HG03139 (cell line): ENCODE measurements at regions not wholly inside any gene's neighbourhood (a gene's known extent, or its start where the extent isn't known, plus 50 kb on each side); places are given as distances from the start of the nearest gene placed in this dataset.
"Not testable (repeated sequence)": the region's sequence is repeated elsewhere in the genome, so short reads cannot be mapped to it uniquely, and the experiment has no call there.

Experiments
- ATAC-seq: cut with Tn5 transposase; IDR thresholded peaks from one replicate; pipeline ENCODE4 v1.9.1; 2021; ENCODE audit not compliant: unreplicated experiment

DNA sequence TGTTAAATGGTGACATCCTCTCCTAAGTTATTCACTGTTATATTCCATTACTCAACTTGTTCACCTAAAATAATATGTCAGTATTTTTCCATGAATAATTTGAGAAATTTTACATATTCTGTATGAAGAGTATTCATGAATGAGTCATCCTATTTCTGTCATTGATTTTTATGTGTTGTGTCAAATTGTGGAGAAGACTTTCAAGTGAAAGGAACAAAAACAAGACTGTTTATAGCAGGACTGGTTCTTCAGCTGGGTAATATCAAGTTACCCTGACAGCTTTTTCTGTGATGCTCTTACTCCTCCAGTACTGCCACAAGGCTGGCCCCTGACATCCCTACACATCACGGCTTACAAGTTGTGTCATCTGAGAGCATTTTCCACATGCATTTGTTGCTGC is 847.7 kb downstream of the NCAM2 start:
- ATAC-seq: no peak

DNA sequence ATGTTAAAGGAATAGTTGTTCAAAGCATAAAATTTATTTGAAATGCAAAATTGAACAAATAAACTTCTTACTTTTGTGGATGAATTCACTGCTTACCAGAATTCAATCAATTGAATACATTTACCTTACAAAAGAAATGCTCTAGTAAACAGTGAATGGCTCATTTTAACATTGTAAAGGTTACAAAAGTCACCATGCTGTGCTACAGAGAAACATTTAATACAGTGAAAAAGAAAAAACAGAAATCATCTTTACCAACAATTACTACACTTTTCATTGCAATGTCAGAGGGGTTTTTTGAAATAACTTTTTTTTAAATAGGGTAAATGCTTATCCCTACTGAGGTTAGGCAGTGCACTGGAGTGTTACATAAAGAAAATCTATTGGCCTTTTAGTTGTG is 853.0 kb downstream of the NCAM2 start:
- no peak for ATAC-seq

DNA sequence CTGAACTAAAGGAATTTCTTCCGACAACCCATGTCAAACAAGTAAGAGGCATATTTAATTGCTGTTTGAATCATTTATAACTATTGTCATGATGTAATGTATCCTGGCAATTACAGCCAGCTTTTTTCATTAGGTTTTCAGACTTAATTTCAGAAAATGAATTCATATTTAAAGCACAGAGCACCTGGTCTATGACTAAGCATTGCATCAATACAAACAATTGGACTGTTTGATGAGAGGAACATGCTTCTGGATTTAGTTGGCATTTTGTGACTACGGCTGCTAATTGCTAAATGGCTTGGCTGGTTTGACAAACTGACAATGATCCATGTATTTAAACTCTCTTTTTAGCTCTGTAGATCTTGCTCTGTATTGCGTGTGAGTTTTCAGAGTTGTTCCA is 853.4 kb downstream of the NCAM2 start:
- ATAC-seq: no peak

DNA sequence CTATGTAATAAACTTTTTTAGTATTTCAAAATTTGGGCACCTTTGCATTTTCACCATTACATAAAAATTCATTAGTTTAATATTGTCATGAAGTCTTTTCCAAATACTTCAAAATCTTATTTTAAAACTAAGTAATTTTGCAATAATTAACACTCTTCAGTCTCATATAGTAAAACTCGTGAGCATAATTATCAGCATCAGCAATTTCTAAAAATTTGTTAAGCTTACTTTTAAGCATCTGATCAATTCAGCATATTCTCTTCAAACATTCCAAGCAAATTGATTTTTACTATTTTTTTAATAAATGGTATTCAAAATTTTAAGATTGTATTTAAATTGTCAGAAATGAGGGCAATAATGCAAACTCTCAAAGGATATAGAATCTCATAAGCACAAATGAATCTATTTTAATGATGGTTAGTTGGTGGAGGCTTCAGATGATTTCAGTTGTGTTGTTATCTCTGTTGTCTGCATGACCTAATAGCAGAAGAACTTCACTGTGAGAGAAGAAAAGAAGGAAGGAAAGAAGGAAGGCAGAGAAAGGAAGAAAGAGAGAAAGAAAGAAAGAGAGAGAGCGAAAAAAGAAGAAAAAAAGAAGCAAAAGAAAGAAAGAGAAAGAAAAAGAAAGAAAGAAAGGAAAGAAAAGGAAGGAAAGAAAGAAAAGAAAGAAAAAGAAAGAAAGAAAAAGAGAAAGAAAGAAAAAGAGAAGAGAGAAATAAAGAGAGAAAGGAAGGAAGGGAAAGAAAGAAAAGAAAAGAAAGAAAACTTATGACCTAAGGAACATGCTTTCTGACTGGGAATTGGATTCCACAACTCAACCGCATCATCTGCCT is 860.5 kb downstream of the NCAM2 start:
- ATAC-seq: no peak

DNA sequence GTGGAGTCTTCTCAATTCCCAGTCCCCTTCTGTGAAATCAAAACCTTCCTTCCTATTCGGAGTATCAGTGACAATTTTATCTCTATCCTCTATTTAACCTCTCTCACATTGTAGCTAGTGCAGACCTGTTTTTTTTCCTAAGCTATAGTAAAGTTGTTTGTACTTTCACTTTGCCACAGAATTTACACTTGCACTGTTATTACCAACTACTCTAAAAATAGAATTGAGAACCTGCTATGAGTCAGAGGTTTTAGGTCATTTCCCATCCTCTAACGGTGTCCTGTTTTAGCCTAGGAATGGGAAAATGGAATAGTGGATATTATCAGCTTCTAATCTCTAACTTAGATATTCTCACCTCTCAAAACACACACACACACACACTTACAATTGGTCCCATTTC is 862.7 kb downstream of the NCAM2 start:
- ATAC-seq: no peak

DNA sequence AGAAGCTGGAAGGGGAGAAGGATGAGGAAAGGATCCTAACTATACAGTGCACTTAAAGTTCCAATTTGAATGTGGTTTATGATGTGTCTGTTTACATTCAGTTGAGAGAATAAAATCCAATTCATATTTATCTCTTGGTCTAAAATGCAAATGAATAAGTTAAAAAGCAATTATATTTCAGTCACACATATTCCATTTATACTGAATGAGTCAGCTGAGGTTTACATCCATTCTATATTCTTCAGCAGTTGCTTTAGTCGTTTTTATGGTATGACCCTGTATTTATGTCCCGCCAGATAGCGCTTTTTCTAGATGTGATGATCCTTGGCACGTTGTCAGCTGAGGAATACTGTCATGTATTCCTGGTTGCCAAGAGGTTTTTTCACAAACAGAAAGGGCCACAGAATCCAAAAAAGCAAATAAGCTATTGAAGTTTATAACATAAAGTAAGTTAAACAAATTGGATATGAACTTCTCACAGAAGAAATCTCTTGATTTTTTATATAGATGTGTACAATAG is 866.2 kb downstream of the NCAM2 start:
- no peak for ATAC-seq

DNA sequence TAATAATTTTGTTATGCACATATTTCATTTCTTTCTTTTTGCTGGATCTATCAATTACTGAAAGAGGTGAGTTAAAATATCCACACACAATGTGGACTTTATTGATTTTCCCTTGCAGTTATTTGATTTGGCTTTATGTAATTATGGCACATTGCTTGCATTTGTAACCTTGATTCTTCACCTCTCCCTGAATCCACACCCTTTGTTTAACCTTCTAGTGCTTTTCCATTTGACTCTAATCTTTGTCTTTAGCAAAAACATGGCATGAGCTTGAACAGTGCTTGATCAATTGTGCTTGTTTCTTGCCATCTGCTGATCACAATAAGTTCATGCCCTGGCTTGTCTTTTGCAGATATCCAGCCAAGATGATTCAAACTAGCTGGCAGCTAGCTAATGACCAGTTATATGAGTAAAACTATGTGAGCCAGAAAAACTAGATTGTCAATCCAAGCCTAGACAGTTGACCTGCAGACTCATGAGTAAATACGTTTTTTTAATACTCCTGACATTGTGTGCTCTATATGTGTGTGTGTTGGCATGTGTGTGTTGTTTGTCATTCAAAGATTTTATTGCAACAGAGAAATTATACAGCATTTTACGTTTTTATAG is 899.2 kb downstream of the NCAM2 start:
- no peak for ATAC-seq

DNA sequence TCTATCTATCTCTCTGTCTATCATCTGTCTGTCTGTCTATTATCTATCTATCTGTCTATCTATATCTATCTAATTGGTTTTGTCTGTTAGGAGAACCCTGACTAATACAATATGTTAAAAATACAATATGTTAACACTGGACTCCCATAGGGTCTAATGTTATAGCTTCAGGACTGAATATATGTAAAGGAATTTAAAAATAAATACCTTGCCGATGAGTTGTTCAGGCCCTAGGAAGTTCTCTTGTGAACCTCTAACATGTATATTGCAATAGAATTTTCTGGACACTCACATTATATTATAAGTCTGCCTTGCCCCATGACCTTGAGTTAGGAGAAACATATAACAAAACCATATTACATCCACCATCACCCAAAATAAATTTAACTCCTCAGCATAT is 900.6 kb downstream of the NCAM2 start:
- ATAC-seq: no peak

DNA sequence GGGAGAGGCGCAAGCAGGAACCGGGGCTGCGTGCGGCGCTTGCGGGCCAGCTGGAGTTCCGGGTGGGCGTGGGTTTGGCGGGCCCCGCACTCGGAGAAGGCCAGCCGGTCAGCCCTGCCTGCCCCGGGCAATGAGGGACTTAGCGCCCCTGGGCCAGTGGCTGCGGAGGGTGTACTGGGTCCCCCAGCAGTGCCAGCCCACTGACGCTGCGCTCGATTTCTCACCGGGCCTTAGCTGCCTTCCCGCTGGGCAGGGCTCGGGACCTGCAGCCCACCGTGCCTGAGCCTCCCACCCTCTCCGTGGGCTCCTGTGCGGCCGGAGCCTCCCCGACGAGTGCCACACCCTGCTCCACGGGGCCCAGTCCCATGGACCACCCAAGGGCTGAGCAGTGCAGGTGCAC is 904.2 kb downstream of the NCAM2 start:
- ATAC-seq: not testable (repeated sequence)

DNA sequence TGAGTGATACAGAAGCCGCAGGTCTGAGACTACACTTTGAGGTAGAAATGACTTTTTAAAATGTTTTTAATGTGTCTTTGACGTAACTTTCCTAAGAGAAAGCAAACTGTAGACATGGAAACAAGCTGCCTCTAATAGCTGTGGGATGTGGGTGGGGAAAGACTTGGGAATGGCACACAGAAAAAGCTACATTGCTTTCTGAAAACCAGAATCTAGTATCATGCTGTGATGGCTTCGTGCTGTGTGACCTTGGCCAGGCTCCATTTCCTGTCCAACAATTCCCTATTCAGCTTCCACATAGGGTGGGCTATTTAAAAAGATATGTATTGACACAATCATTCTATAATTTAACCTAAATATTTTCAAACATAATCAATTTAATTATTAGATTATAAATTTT is 909.1 kb downstream of the NCAM2 start:
- ATAC-seq: no peak

DNA sequence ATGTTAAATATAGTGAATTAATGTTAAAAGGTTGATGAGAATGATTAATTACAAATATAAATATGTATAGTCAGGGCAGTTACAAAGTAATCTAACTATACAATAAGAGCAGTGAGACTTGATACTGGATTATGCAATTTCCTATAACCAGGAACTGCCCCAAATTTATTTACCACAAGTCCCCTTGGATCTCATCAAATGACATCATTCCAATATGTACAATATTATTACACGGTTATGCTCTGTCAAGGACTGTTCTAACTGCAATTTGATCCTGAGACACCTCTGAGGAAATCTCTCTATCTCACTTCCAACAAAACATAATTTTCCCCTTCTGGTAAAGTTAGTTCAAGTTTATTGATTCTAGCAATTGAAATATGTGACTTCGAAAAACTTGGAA is 917.6 kb downstream of the NCAM2 start:
- no peak for ATAC-seq

DNA sequence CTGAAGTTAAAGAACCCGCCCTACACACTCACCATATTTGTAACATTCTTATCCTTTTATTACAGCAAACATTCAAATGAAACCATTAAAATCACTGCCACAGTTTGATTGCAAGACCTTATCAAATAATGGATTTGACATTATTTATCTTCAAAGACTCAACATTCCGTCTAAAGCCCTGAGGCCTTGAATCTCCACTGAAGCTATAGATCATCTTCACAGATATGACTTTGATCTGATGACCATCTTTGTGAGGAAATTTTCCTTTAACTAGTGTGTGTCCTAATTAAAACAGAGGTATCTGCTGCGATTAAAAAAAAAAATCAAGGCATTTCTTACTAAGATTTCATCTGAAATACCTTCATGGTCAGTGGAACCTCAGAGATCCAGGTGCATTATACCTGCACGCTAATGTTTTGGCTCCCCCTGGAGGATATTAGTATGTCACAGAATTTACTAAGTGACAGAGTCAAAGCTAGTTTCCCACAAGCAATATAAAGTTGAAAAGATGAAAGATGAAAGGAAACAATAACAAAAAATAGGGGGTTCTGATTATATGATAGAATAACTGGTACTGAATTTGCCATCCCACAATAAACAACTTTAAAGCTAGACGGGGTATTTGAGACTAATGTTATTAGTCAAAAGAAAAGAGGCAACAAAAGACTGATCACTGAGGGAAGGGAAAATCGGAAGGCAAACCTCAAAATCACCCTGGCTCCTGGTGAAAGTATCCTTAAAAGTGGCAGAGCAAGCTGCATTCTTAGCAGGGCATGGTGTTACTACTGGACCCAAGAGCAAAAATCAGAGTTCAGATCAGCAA is 923.4 kb downstream of the NCAM2 start:
- ATAC-seq: no peak

DNA sequence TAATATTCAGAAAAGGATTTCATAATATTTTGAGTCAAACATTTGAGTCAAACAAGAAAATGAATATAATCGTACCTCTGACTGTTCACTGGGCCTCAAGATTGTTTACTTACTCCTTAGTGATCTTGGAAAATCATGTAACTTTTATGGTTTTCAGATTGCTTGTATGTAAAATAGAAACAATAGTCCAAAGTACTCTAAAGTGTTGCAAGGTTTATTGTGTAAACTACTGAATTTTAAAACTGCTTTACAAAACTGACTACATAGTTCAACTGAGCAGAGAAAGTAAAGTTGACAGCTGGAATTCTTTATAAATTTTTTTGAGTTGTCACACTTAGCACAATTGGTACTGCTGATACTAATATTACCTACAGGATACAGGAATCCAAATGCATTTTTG is 931.0 kb downstream of the NCAM2 start:
- ATAC-seq: no peak

DNA sequence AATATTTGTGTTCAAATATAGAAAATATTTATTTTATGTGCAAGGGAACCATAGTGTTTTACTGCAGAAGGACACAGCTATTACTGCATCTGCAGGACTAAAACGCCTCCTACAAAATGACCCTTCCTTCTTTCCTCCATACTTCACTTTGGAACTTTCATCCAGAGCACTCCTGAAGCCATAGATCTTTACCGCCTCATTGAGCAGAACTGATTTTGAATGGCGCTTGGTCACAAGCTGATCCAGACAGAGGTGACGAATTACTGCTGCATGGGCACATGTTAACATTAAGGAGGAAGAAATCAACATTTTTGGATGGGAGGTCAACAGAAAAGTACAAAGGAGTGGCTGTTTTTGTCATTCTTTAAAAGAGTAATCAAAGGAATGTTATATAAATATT is 931.6 kb downstream of the NCAM2 start:
- no peak for ATAC-seq

DNA sequence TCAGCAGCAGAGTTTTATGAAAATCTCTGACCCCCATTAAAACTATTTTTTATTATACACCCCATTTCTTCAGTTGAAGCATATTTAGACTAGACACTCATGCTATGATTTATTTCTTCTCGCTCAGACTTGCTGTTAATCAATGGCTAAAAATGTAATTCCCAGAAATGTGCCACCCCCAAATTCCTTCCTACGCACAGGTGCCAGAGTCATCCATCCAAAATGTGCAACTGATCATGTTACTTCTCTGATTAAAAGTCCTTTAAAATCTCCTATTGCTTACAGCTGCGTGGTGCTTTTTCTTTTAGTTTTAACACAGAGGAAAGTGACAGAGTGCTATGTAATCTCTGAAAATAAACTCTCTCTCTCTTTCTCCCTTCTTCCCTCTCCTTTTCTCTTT is 954.4 kb downstream of the NCAM2 start:
- ATAC-seq: no peak

DNA sequence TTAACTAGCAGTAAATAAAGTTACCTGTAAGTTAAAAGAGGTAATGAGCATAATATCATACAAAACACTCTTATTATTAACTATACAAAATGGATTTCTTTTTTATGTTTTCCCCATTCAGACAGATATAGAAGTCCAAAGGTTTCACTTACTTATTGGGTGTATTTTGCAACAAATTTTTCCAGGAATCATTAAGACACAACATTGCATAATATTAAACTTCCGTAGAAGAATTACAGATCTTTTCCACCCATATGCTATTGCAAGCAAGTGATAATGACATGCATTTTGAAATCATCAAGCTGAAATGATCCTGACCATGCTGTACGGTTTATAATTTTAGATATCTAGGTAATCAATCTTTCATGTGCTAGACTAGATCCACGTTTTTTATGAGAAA is 957.0 kb downstream of the NCAM2 start:
- ATAC-seq: no peak

DNA sequence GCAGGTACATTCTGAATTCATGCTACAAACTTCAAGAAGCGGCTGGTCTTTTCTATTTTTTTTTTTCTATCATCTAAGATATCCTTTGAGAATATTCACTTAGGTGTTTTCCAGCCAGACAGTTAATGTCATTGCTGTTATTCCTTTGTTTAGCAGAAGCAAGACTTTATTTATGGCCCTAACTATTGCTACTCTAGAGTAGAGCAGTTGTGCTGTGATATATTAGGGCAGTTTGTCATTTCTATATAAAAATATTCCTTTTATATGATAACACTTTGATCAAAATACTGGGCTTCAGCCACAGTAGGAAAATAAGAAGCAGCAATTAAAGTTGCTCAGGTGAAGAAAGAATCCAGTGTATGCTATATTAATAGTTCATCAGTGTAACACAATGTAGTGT is 959.3 kb downstream of the NCAM2 start:
- ATAC-seq: no peak

DNA sequence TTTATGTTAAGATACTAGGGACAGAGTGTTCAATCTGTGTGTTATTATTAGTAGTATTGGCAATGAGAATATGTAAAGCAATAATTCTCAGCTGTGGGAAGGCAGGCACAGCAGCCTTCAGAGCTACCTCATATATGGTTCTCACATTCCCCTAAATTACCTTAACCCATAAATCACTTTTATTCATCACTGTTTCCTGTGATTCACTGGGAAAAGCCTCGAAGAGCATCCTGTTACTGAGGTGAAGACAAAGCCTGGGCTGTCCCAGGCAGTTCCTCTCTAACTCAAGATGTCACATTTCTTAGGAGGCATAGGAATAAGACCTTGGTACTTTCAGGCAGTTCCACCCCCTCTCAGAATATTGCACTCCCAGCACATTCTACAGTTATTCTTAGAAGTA is 965.7 kb downstream of the NCAM2 start:
- no peak for ATAC-seq

DNA sequence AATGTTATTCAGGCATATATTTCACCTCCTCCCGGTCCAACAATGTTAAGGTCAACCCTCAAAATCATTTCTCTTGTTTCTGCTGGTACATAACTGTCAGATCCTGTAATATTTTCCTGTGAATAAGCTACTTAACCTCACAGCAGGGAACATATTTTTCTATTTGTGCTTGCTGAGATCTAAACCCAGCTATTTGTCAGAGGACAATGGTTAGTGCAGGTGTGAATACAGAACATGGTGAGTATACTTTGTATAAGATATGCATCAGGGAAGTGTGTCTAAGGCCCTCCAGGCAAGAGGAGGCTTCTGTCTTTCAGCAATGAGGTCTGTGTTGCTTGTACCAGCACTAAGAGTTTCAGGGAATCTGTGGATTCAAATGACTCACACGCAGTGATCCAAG is 970.6 kb downstream of the NCAM2 start:
- ATAC-seq: no peak

DNA sequence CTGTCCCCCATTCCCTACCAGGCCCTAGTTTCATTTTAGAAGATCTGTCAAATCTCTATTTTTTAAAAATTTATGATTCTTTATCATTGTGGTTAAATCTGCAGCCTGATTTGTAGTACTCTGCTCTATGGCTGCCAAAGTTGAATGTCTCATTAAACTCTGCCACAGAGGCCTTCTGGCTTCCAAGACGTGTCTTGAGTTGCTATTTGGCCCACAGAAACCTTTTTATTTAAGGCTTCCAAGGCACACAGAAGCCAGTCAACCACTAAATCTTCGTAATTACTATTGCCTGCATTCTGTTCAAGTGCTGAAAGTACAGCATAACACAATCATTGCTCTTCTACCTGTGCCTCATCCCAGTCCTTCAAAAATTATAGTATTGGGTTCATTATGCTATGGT is 971.0 kb downstream of the NCAM2 start:
- no peak for ATAC-seq

DNA sequence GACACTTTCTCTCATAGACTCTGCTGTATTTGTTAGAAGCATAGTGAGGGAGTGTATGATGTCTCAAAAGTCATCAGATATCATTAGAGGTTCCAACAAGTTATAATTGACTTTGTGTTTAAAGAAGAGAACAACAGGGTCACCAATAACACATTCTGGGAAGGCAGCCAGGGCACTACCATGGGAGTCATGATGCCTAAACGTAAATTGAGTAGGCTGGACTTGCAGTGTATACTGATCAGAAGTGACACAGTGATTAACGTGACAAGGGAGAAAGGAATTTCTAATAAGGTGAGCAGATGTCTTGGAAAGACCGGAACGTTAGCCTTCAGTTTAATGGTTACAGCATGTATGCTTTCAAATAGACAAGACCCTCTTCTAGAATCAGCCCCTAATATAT is 973.2 kb downstream of the NCAM2 start:
- no peak for ATAC-seq

DNA sequence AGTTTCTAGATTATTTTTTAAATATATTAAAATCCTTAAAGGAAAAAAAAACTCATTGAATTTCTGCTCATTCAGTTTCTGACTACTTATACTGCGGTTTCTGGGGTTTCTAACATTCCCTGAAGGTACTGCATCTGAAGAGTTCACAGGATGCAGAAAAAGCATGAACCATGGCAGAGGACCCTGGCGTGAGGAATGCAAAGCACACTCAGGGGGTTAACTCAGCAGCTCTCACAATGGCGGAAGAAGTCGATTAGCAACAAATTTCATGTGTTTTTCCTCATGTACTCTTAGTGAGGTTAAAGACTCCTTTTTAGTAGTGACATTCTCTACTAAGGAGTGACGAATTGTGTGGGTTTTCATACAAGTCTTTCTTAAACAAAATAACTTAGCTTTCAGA is 975.6 kb downstream of the NCAM2 start:
- ATAC-seq: no peak
